Heart left ventricle (tissue), 13 donors: ENCODE measurements at regions not wholly inside any gene's neighbourhood (a gene's known extent, or its start where the extent isn't known, plus 50 kb on each side); places are given as distances from the start of the nearest gene placed in this dataset.

Experiments
- POLR2A ChIP-seq, 2 donors: fragments of 450-650 bp; IDR thresholded peaks; one replicate each; pipeline ENCODE4 v1.6.1; 2017; ENCODE audit warnings: antibody characterized with exemption in 2 of 2, mild to moderate bottlenecking in 2 of 2, moderate library complexity in 2 of 2
- TF ChIP-seq, protein P1 (sequence below), 12 donors: fragments of 200-600 bp; sonication (generic) in 4 of 12; IDR thresholded peaks; one replicate each; pipeline versions ENCODE4 v1.5.0 to v1.8.0; 2018 to 2022; ENCODE audit warnings: antibody characterized with exemption in 12 of 12, mild to moderate bottlenecking in 5 of 12
- donor health status: ischemic (EF 13 %, LVEDD 7.1; RV severe dilation, severe dysfunction).
- donor health status: DM: no; HTN: yes; CAD: no.
- donor health status: DM: no; HTN: no; CAD: no.
- donor health status: ischemic (EF 25% LVEDD 6.9; RV normal size, moderate dysfunction).
- donor health status: ischemic (EF 25% LVEDD 5.7; RV mildly dilated, moderate dysfunction).
- donor health status: ischemic (EF 35%, LVEDD 5.7; RV mildly dilated, moderate dysfunction).
- donor health status: nonischemic (EF 11% LVEDD 7.7; RV severe dilation, severe dysfunction).
- donor health status: DM: yes; HTN: yes; CAD: no.
- donor health status: PGD.
- donor health status: ischemic (EF 29% LVEDD 5.4; RV normal size, mild dysfunction).
- donor health status: nonischemic (EF 23%, LVEDD 6.1; RV moderate dilation, normal function).

DNA sequence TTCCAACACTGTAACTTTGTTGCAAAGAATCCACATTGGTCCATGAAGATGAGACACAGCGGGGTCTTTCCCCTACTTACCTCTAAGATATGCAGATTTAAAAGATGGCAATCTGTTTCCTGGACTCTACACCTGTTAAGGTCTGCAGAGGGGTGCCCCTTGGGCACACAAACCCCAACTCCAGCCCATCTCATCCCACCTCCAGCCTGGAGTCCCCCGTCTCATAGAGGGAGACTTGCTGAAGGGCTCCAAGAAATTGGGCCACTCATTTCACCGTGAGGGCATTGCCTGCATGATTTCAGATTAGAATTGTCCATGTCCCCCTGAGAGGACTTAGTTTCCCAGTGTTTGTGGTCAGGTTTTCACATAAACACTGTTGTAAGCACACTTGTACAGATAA, 365.7 kb downstream of the IRX2 start:
- TF ChIP-seq, protein P1, sequence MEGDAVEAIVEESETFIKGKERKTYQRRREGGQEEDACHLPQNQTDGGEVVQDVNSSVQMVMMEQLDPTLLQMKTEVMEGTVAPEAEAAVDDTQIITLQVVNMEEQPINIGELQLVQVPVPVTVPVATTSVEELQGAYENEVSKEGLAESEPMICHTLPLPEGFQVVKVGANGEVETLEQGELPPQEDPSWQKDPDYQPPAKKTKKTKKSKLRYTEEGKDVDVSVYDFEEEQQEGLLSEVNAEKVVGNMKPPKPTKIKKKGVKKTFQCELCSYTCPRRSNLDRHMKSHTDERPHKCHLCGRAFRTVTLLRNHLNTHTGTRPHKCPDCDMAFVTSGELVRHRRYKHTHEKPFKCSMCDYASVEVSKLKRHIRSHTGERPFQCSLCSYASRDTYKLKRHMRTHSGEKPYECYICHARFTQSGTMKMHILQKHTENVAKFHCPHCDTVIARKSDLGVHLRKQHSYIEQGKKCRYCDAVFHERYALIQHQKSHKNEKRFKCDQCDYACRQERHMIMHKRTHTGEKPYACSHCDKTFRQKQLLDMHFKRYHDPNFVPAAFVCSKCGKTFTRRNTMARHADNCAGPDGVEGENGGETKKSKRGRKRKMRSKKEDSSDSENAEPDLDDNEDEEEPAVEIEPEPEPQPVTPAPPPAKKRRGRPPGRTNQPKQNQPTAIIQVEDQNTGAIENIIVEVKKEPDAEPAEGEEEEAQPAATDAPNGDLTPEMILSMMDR (IDR thresholded peaks at IDR 0.05) = no peak
- TF ChIP-seq POLR2A (IDR thresholded peaks at IDR 0.05) = no peak
